ENCODE measurements at regions not wholly inside any gene's neighbourhood (a gene's known extent, or its start where the extent isn't known, plus 50 kb on each side); places are given as distances from the start of the nearest gene placed in this dataset.
"Not testable (repeated sequence)": the region's sequence is repeated elsewhere in the genome, so short reads cannot be mapped to it uniquely, and the experiment has no call there.

- TF ChIP-seq ZNF425 (CRISPR knock-in tag; conservative IDR thresholded peaks at IDR 0.05) = no peak
- no peak for TF ChIP-seq ZNF121 (CRISPR knock-in tag; IDR thresholded peaks at IDR 0.05)
- TF ChIP-seq SMAD3 (CRISPR knock-in tag; IDR thresholded peaks at IDR 0.05; ENCODE audit: borderline replicate concordance) = no peak
These were observed 62.1 kb upstream of the SPDL1 start (continued) for GRCh38 chr5:169521366-169521983.

GRCh38 chr5:169519358-169519757 lies 64.2 kb upstream of the SPDL1 start:
- TF ChIP-seq NFYB (CRISPR knock-in tag; conservative IDR thresholded peaks at IDR 0.05; ENCODE audit: low read depth) (no peak), ZMAT4 (CRISPR knock-in tag; IDR thresholded peaks at IDR 0.05) (no peak), MXD4 (CRISPR knock-in tag; IDR thresholded peaks at IDR 0.05; ENCODE audit: borderline replicate concordance) (no peak), ZNF423 (CRISPR knock-in tag; IDR thresholded peaks at IDR 0.05) (no peak), ZNF138 (CRISPR knock-in tag; conservative IDR thresholded peaks at IDR 0.05) (no peak), TEAD4 (CRISPR knock-in tag; IDR thresholded peaks at IDR 0.05) (no peak), OVOL2 (CRISPR knock-in tag; IDR thresholded peaks at IDR 0.05; ENCODE audit: borderline replicate concordance) (no peak), ZNF425 (CRISPR knock-in tag; conservative IDR thresholded peaks at IDR 0.05) (no peak), TP53 (CRISPR knock-in tag; IDR thresholded peaks at IDR 0.05) (no peak), NR3C1 (CRISPR knock-in tag; conservative IDR thresholded peaks at IDR 0.05; ENCODE audit: low read depth) (no peak), ZNF121 (CRISPR knock-in tag; IDR thresholded peaks at IDR 0.05) (no peak), EMX1 (CRISPR knock-in tag; IDR thresholded peaks at IDR 0.05) (no peak)
- TF ChIP-seq, protein P1, sequence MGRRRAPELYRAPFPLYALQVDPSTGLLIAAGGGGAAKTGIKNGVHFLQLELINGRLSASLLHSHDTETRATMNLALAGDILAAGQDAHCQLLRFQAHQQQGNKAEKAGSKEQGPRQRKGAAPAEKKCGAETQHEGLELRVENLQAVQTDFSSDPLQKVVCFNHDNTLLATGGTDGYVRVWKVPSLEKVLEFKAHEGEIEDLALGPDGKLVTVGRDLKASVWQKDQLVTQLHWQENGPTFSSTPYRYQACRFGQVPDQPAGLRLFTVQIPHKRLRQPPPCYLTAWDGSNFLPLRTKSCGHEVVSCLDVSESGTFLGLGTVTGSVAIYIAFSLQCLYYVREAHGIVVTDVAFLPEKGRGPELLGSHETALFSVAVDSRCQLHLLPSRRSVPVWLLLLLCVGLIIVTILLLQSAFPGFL (CRISPR knock-in tag; IDR thresholded peaks at IDR 0.05; ENCODE audit: borderline replicate concordance) = no peak
- TF ChIP-seq, protein P2, sequence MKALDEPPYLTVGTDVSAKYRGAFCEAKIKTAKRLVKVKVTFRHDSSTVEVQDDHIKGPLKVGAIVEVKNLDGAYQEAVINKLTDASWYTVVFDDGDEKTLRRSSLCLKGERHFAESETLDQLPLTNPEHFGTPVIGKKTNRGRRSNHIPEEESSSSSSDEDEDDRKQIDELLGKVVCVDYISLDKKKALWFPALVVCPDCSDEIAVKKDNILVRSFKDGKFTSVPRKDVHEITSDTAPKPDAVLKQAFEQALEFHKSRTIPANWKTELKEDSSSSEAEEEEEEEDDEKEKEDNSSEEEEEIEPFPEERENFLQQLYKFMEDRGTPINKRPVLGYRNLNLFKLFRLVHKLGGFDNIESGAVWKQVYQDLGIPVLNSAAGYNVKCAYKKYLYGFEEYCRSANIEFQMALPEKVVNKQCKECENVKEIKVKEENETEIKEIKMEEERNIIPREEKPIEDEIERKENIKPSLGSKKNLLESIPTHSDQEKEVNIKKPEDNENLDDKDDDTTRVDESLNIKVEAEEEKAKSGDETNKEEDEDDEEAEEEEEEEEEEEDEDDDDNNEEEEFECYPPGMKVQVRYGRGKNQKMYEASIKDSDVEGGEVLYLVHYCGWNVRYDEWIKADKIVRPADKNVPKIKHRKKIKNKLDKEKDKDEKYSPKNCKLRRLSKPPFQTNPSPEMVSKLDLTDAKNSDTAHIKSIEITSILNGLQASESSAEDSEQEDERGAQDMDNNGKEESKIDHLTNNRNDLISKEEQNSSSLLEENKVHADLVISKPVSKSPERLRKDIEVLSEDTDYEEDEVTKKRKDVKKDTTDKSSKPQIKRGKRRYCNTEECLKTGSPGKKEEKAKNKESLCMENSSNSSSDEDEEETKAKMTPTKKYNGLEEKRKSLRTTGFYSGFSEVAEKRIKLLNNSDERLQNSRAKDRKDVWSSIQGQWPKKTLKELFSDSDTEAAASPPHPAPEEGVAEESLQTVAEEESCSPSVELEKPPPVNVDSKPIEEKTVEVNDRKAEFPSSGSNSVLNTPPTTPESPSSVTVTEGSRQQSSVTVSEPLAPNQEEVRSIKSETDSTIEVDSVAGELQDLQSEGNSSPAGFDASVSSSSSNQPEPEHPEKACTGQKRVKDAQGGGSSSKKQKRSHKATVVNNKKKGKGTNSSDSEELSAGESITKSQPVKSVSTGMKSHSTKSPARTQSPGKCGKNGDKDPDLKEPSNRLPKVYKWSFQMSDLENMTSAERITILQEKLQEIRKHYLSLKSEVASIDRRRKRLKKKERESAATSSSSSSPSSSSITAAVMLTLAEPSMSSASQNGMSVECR (CRISPR knock-in tag; IDR thresholded peaks at IDR 0.05; ENCODE audit: borderline replicate concordance) = no peak
- Mint-ChIP-seq H3K9me3 (peaks cover 22% of the 10 kb centered on the region), H3K4me1 (0 out of 2 replicates have a peak, but pooled peaks cover 2% of the 10 kb centered on the region), H3K4me3 (no peak overlapping the region), H3K27ac (no peak overlapping the region), H3K27me3 (ENCODE audit: low read depth) (peaks cover 10% of the 10 kb centered on the region; the same call in 1 of the 2 replicates), H3K36me3 (0 out of 2 replicates have a peak, but pooled peaks cover 5% of the 10 kb centered on the region)
- ATAC-seq = no peak
- ChIA-PET POLR2A (no interaction called here), CTCF (no interaction called here)
- no peak for DNase-seq (ENCODE audit: low spot score)

DNA sequence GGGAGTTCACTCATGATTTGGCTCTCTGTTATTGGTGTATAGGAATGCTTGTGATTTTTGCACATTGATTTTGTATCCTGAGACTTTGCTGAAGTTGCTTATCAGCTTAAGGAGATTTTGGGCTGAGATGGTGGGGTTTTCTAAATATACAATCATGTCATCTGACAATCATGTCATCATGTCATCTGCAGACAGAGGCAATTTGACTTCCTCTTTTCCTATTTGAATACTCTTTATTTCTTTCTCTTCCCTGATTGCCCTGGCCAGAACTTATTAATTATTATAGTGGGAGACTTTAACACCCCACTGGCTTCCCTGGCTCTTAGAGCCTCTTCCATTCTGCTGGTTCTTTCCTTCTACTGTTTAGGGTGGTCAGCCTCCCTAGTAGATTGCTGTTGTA lies 64.8 kb upstream of the SPDL1 start:
- H3K36me3 Mint-ChIP-seq; H3K4me3 Mint-ChIP-seq; POLR2A ChIA-PET; DNase-seq (ENCODE audit: low spot score); ATAC-seq; H3K27ac Mint-ChIP-seq; H3K4me1 Mint-ChIP-seq; CTCF ChIA-PET; H3K27me3 Mint-ChIP-seq (ENCODE audit: low read depth): not testable (repeated sequence)
- H3K9me3 Mint-ChIP-seq = peaks cover 22% of the 10 kb centered on the region

All from WTC11 (cell line).